Stimulated activated CD4-positive, alpha-beta T cell treated with anti-CD3 and anti-CD28 coated beads, Interleukin-12 subunit alpha, Interleukin-12 subunit beta, amount 100 ng/mL, for 24 hours (primary cell): ENCODE measurements at regions not wholly inside any gene's neighbourhood (a gene's known extent, or its start where the extent isn't known, plus 50 kb on each side); places are given as distances from the start of the nearest gene placed in this dataset.

Experiments
- DNase-seq, 2 experiments: peaks; one replicate each; pipeline ENCODE4 v3.0.0-alpha.2; 2020; ENCODE audit warnings: low read depth in 2 of 2

GRCh38 chr10:33418301-33418700 is 83.8 kb upstream of the NRP1 start:
- DNase-seq = no peak

- no peak for DNase-seq
Observed at GRCh38 chr10:33416691-33417090, 82.2 kb upstream of the NRP1 start.

GRCh38 chr10:33416209-33416608 is 81.7 kb upstream of the NRP1 start:
- DNase-seq = no peak

GRCh38 chr10:33414841-33415240 is 80.4 kb upstream of the NRP1 start:
- DNase-seq = no peak

- DNase-seq = peak in 1 of 2 experiments; percentile 2
Observed at GRCh38 chr10:33412653-33413361, 78.3 kb upstream of the NRP1 start.

- no peak for DNase-seq
Observed at GRCh38 chr10:33412241-33412640, 77.8 kb upstream of the NRP1 start.

GRCh38 chr10:33410860-33411234 is 76.4 kb upstream of the NRP1 start:
- no peak for DNase-seq

GRCh38 chr10:33410096-33410859 is 75.8 kb upstream of the NRP1 start:
- DNase-seq = no peak

GRCh38 chr10:33406596-33406995 is 72.1 kb upstream of the NRP1 start:
- no peak for DNase-seq

GRCh38 chr10:33402220-33403073 is 68.0 kb upstream of the NRP1 start:
- no peak for DNase-seq

GRCh38 chr10:33401300-33401699 is 66.8 kb upstream of the NRP1 start:
- no peak for DNase-seq

- no peak for DNase-seq
Observed at GRCh38 chr10:33398796-33399195, 64.3 kb upstream of the NRP1 start.

GRCh38 chr10:33396938-33397337 is 62.5 kb upstream of the NRP1 start:
- no peak for DNase-seq

- DNase-seq = no peak
Observed at GRCh38 chr10:33396279-33396678, 61.8 kb upstream of the NRP1 start.

- no peak for DNase-seq
Observed at GRCh38 chr10:33395201-33395600, 60.7 kb upstream of the NRP1 start.

- DNase-seq = no peak
Observed at GRCh38 chr10:33392706-33393105, 58.2 kb upstream of the NRP1 start.

- no peak for DNase-seq
Observed at GRCh38 chr10:33391611-33392465, 57.4 kb upstream of the NRP1 start.

- no peak for DNase-seq
Observed at GRCh38 chr10:33390046-33390445, 55.6 kb upstream of the NRP1 start.

- DNase-seq = no peak
Observed at GRCh38 chr10:33388785-33389184, 54.3 kb upstream of the NRP1 start.

GRCh38 chr10:33388382-33388781 is 53.9 kb upstream of the NRP1 start:
- DNase-seq = no peak

GRCh38 chr10:33387720-33388119 is 53.3 kb upstream of the NRP1 start:
- DNase-seq = no peak

- no peak for DNase-seq
Observed at GRCh38 chr10:33386926-33387325, 52.5 kb upstream of the NRP1 start.
